ENCODE measurements at regions not wholly inside any gene's neighbourhood (a gene's known extent, or its start where the extent isn't known, plus 50 kb on each side); places are given as distances from the start of the nearest gene placed in this dataset.

GRCh38 chr11:116427903-116428637, 344.7 kb downstream of the BUD13 start:
- ChIA-PET CTCF (interaction anchor here (0.9 to 10.9 kb wide), 19 partner anchors 10 to 264 kb away, joined by 3 to 109 read pairs (median 4); no protein-coding TSS in a partner anchor), POLR2A (interaction anchor here (0.6 to 11.4 kb wide), 34 partner anchors 10 to 927 kb away, joined by 3 to 237 read pairs (median 6); no protein-coding TSS in a partner anchor)
- H3K9me2 ChIP-seq = no peaks in the 10 kb centered on the region
- H3K27me3 ChIP-seq (ENCODE audit: insufficient read depth) = no peaks in the 10 kb centered on the region
- 11% methylated on average over 11 of the region's 11 CpGs for WGBS (ENCODE audit: low lambda C conversion rate)
- H4K20me1 ChIP-seq (ENCODE audit: insufficient read depth) = no peaks in the 10 kb centered on the region
- H3K36me3 ChIP-seq (replicated peaks in 1 of 2; ENCODE audit: control insufficient read depth in 1 of 2, insufficient read depth in 2 of 2, low read length in 1 of 2) = no peaks in the 10 kb centered on the region
- peak overlapping the region; percentile 68 for H3K4me2 ChIP-seq
- peak overlapping the region; percentile 32 to 100; a peak in 3 of 4 replicates for H3K27ac ChIP-seq (ENCODE audit: low read depth in 2 of 2, low read length in 1 of 2)
- H3K9ac ChIP-seq = no peak overlapping the region
- TF ChIP-seq CHD2 (IDR thresholded peaks at IDR 0.05; ENCODE audit: low read length, partially characterized antibody) = peak; percentile 77
- 0 out of 2 replicates have a peak, but pooled peaks have one; percentile 5 for TF ChIP-seq JUND (IDR thresholded peaks at IDR 0.05)
- peak; percentile 90 for TF ChIP-seq RCOR1 (IDR thresholded peaks at IDR 0.05; ENCODE audit: low read length)
- TF ChIP-seq MXI1 (IDR thresholded peaks at IDR 0.05; ENCODE audit: low read depth, low read length) = no peak; the same call in 1 of the 2 replicates
- peak; percentile 88; the same call in 1 of the 2 replicates for TF ChIP-seq FOXJ3 (CRISPR knock-in tag; IDR thresholded peaks at IDR 0.05)
- peak; percentile 41; the same call in 1 of the 2 replicates for TF ChIP-seq NFIC (IDR thresholded peaks at IDR 0.05; ENCODE audit: borderline replicate concordance)
- TF ChIP-seq NRF1 (IDR thresholded peaks at IDR 0.05; ENCODE audit: low read depth, low read length) = no peak
- peak; percentile 19; the same call in 1 of the 2 replicates for TF ChIP-seq PBX3 (IDR thresholded peaks at IDR 0.05)
- peak; percentile 27 to 97; a peak in 3 of 4 replicates for TF ChIP-seq EP300 (IDR thresholded peaks at IDR 0.05; ENCODE audit: borderline replicate concordance in 1 of 2, low read depth in 1 of 2, low read length in 1 of 2)
- peak; percentile 94 for TF ChIP-seq GATA2 (CRISPR knock-in tag; IDR thresholded peaks at IDR 0.05)
- TF ChIP-seq USF2 (IDR thresholded peaks at IDR 0.05; ENCODE audit: borderline replicate concordance, low read depth, low read length) = no peak
- TF ChIP-seq RAD21 (IDR thresholded peaks at IDR 0.05; ENCODE audit: low read length) = peak; percentile 50
- peak; percentile 11; the same call in 1 of the 2 replicates for TF ChIP-seq SMC3 (IDR thresholded peaks at IDR 0.05; ENCODE audit: low read depth, low read length)
- TF ChIP-seq TCF12 (IDR thresholded peaks at IDR 0.05) = peak; percentile 56; the same call in 1 of the 2 replicates
- TF ChIP-seq POLR2AphosphoS5 (IDR thresholded peaks at IDR 0.05; ENCODE audit: low read depth, low read length) = 0 out of 2 replicates have a peak, but pooled peaks have one; percentile 8
- TF ChIP-seq IRF3 (IDR thresholded peaks at IDR 0.05; ENCODE audit: low read depth, low read length) = no peak
- no peak for TF ChIP-seq ELF1 (IDR thresholded peaks at IDR 0.05)
- DNase-seq = peak; percentile 88
- H3K79me2 ChIP-seq (ENCODE audit: insufficient read depth) = no peaks in the 10 kb centered on the region
- peaks cover 5 to 63% of the 10 kb centered on the region in 2 experiments; a peak in 3 of 4 replicates for H3K4me1 ChIP-seq (ENCODE audit: control insufficient read depth in 1 of 2, insufficient read depth in 2 of 2, low read depth in 1 of 2, low read length in 1 of 2)
- no peaks in the 10 kb centered on the region for H3K9me3 ChIP-seq
- no peak overlapping the region; a peak in 1 of 4 replicates for H3K4me3 ChIP-seq (ENCODE audit: low read depth in 2 of 2, low read length in 1 of 2)
- no peaks in the 10 kb centered on the region for H3F3A ChIP-seq (replicated peaks; ENCODE audit: insufficient read depth)
- H2AFZ ChIP-seq (ENCODE audit: low read depth) = 0 out of 2 replicates have a peak overlapping the region, but pooled peaks have one; percentile 56

Measured in SK-N-SH (cell line).